ENCODE measurements at regions not wholly inside any gene's neighbourhood (a gene's known extent, or its start where the extent isn't known, plus 50 kb on each side); places are given as distances from the start of the nearest gene placed in this dataset.

- TF ChIP-seq, protein P1, sequence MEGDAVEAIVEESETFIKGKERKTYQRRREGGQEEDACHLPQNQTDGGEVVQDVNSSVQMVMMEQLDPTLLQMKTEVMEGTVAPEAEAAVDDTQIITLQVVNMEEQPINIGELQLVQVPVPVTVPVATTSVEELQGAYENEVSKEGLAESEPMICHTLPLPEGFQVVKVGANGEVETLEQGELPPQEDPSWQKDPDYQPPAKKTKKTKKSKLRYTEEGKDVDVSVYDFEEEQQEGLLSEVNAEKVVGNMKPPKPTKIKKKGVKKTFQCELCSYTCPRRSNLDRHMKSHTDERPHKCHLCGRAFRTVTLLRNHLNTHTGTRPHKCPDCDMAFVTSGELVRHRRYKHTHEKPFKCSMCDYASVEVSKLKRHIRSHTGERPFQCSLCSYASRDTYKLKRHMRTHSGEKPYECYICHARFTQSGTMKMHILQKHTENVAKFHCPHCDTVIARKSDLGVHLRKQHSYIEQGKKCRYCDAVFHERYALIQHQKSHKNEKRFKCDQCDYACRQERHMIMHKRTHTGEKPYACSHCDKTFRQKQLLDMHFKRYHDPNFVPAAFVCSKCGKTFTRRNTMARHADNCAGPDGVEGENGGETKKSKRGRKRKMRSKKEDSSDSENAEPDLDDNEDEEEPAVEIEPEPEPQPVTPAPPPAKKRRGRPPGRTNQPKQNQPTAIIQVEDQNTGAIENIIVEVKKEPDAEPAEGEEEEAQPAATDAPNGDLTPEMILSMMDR (IDR thresholded peaks at IDR 0.05): no peak
- no peak for TF ChIP-seq EP300 (IDR thresholded peaks at IDR 0.05)
Measured at GRCh38 chr21:35528116-35529042, 479.3 kb upstream of the RUNX1 start.

Measured in upper lobe of left lung (tissue), 4 donors.